ENCODE measurements at regions not wholly inside any gene's neighbourhood (a gene's known extent, or its start where the extent isn't known, plus 50 kb on each side); places are given as distances from the start of the nearest gene placed in this dataset.

- H2AFZ ChIP-seq (ENCODE audit: low read length) = no peak overlapping the region
- no peaks in the 10 kb centered on the region for H3K9me2 ChIP-seq (replicated peaks; ENCODE audit: insufficient read depth, low read length)
- no peak overlapping the region for H3K4me3 ChIP-seq (ENCODE audit: low read length)
- H3K27ac ChIP-seq (ENCODE audit: low read length) = no peak overlapping the region
- DNase-seq = no peak
- H3K79me2 ChIP-seq (ENCODE audit: low read length) = no peaks in the 10 kb centered on the region
- H3K4me2 ChIP-seq (ENCODE audit: low read depth, low read length) = no peak overlapping the region
- H3K9ac ChIP-seq (ENCODE audit: low read length) = no peak overlapping the region
- TF ChIP-seq EZH2 (optimal IDR thresholded peaks at IDR 0.05; ENCODE audit: low read depth, low read length) = no peak
- no peaks in the 10 kb centered on the region for H3K9me3 ChIP-seq (replicated peaks; ENCODE audit: insufficient read depth, low read length)
- no peaks in the 10 kb centered on the region for H3F3A ChIP-seq (ENCODE audit: insufficient read depth, low read length)
- H3K36me3 ChIP-seq (replicated peaks; ENCODE audit: insufficient read depth, low read length) = no peaks in the 10 kb centered on the region
- no peaks in the 10 kb centered on the region for H4K20me1 ChIP-seq (ENCODE audit: insufficient read depth, low read length)
- peaks cover 38% of the 10 kb centered on the region for H3K27me3 ChIP-seq (replicated peaks; ENCODE audit: insufficient read depth, low read length)
- H3K4me1 ChIP-seq (ENCODE audit: low read length) = no peaks in the 10 kb centered on the region
These were observed 72.7 kb upstream of the OTOS start for GRCh38 chr2:240213226-240213475.

- Histone ChIP-seq H4K20me1 (ENCODE audit: insufficient read depth, low read length) (no peaks in the 10 kb centered on the region), H3K27me3 (replicated peaks; ENCODE audit: insufficient read depth, low read length) (peaks cover 38% of the 10 kb centered on the region), H3K4me2 (ENCODE audit: low read depth, low read length) (no peak overlapping the region), H2AFZ (ENCODE audit: low read length) (no peak overlapping the region), H3K4me1 (ENCODE audit: low read length) (no peaks in the 10 kb centered on the region), H3K9ac (ENCODE audit: low read length) (no peak overlapping the region), H3K9me2 (replicated peaks; ENCODE audit: insufficient read depth, low read length) (no peaks in the 10 kb centered on the region), H3K4me3 (ENCODE audit: low read length) (no peak overlapping the region), H3K27ac (ENCODE audit: low read length) (no peak overlapping the region), H3F3A (ENCODE audit: insufficient read depth, low read length) (no peaks in the 10 kb centered on the region), H3K9me3 (replicated peaks; ENCODE audit: insufficient read depth, low read length) (no peaks in the 10 kb centered on the region), H3K79me2 (ENCODE audit: low read length) (no peaks in the 10 kb centered on the region), H3K36me3 (replicated peaks; ENCODE audit: insufficient read depth, low read length) (no peaks in the 10 kb centered on the region)
- TF ChIP-seq EZH2 (optimal IDR thresholded peaks at IDR 0.05; ENCODE audit: low read depth, low read length) (no peak), EZH2phosphoT487 (IDR thresholded peaks at IDR 0.05; ENCODE audit: low read length) (no peak), CTCF (IDR thresholded peaks at IDR 0.05; ENCODE audit: low read length) (no peak)
- no peak for DNase-seq
These were observed 73.3 kb upstream of the OTOS start for GRCh38 chr2:240213476-240214421.

- H4K20me1 ChIP-seq (ENCODE audit: insufficient read depth, low read length) = no peaks in the 10 kb centered on the region
- H2AFZ ChIP-seq (ENCODE audit: low read length) = no peak overlapping the region
- TF ChIP-seq EZH2 (optimal IDR thresholded peaks at IDR 0.05; ENCODE audit: low read depth, low read length) (no peak), EZH2phosphoT487 (IDR thresholded peaks at IDR 0.05; ENCODE audit: low read length) (no peak)
- no peaks in the 10 kb centered on the region for H3K36me3 ChIP-seq (replicated peaks; ENCODE audit: insufficient read depth, low read length)
- no peaks in the 10 kb centered on the region for H3F3A ChIP-seq (ENCODE audit: insufficient read depth, low read length)
- DNase-seq = no peak
- no peaks in the 10 kb centered on the region for H3K9me2 ChIP-seq (replicated peaks; ENCODE audit: insufficient read depth, low read length)
- no peak overlapping the region for H3K27ac ChIP-seq (ENCODE audit: low read length)
- no peak overlapping the region for H3K4me3 ChIP-seq (ENCODE audit: low read length)
- H3K27me3 ChIP-seq (replicated peaks; ENCODE audit: insufficient read depth, low read length) = peaks cover 38% of the 10 kb centered on the region
- H3K9ac ChIP-seq (ENCODE audit: low read length) = no peak overlapping the region
- H3K9me3 ChIP-seq (replicated peaks; ENCODE audit: insufficient read depth, low read length) = no peaks in the 10 kb centered on the region
- no peaks in the 10 kb centered on the region for H3K79me2 ChIP-seq (ENCODE audit: low read length)
- no peak overlapping the region for H3K4me2 ChIP-seq (ENCODE audit: low read depth, low read length)
- H3K4me1 ChIP-seq (ENCODE audit: low read length) = no peaks in the 10 kb centered on the region
These were observed 74.6 kb upstream of the OTOS start for GRCh38 chr2:240214790-240215675.

GRCh38 chr2:240215676-240216051 lies 75.2 kb upstream of the OTOS start:
- Histone ChIP-seq H3F3A (ENCODE audit: insufficient read depth, low read length) (no peaks in the 10 kb centered on the region), H3K4me3 (ENCODE audit: low read length) (no peak overlapping the region), H3K9ac (ENCODE audit: low read length) (no peak overlapping the region), H3K4me2 (ENCODE audit: low read depth, low read length) (no peak overlapping the region), H4K20me1 (ENCODE audit: insufficient read depth, low read length) (no peaks in the 10 kb centered on the region), H2AFZ (ENCODE audit: low read length) (no peak overlapping the region), H3K9me2 (replicated peaks; ENCODE audit: insufficient read depth, low read length) (no peaks in the 10 kb centered on the region), H3K27me3 (replicated peaks; ENCODE audit: insufficient read depth, low read length) (peaks cover 41% of the 10 kb centered on the region), H3K9me3 (replicated peaks; ENCODE audit: insufficient read depth, low read length) (no peaks in the 10 kb centered on the region), H3K4me1 (ENCODE audit: low read length) (no peaks in the 10 kb centered on the region), H3K27ac (ENCODE audit: low read length) (no peak overlapping the region), H3K79me2 (ENCODE audit: low read length) (no peaks in the 10 kb centered on the region), H3K36me3 (replicated peaks; ENCODE audit: insufficient read depth, low read length) (no peaks in the 10 kb centered on the region)
- no peak for TF ChIP-seq EZH2 (optimal IDR thresholded peaks at IDR 0.05; ENCODE audit: low read depth, low read length)
- no peak for TF ChIP-seq EZH2phosphoT487 (IDR thresholded peaks at IDR 0.05; ENCODE audit: low read length)
- TF ChIP-seq CTCF (IDR thresholded peaks at IDR 0.05; ENCODE audit: low read length) = no peak
- no peak for DNase-seq
